ENCODE measurements at regions not wholly inside any gene's neighbourhood (a gene's known extent, or its start where the extent isn't known, plus 50 kb on each side); places are given as distances from the start of the nearest gene placed in this dataset.
"Not testable (repeated sequence)": the region's sequence is repeated elsewhere in the genome, so short reads cannot be mapped to it uniquely, and the experiment has no call there.

- no peak for DNase-seq
Observed at GRCh38 chr12:67088401-67089118, 180.6 kb upstream of the CAND1 start.

GRCh38 chr12:67091204-67091603 lies 178.0 kb upstream of the CAND1 start:
- no peak for DNase-seq

GRCh38 chr12:67091678-67092077 lies 177.5 kb upstream of the CAND1 start:
- no peak for DNase-seq

GRCh38 chr12:67092934-67093333 lies 176.2 kb upstream of the CAND1 start:
- DNase-seq: not testable (repeated sequence)

GRCh38 chr12:67096533-67097318 lies 172.4 kb upstream of the CAND1 start:
- DNase-seq: no peak

- no peak for DNase-seq
Observed at GRCh38 chr12:67099858-67100257, 169.3 kb upstream of the CAND1 start.

- no peak for DNase-seq
Observed at GRCh38 chr12:67103521-67103920, 165.6 kb upstream of the CAND1 start.

GRCh38 chr12:67107235-67107634 lies 161.9 kb upstream of the CAND1 start:
- no peak for DNase-seq

- no peak for DNase-seq
Observed at GRCh38 chr12:67107751-67108269, 161.3 kb upstream of the CAND1 start.

- not testable (repeated sequence) for DNase-seq
Observed at GRCh38 chr12:67110345-67110744, 158.8 kb upstream of the CAND1 start.

GRCh38 chr12:67111182-67111581 lies 158.0 kb upstream of the CAND1 start:
- no peak for DNase-seq

- DNase-seq: no peak
Observed at GRCh38 chr12:67112586-67112985, 156.6 kb upstream of the CAND1 start.

GRCh38 chr12:67116134-67116533 lies 153.0 kb upstream of the CAND1 start:
- no peak for DNase-seq

- no peak for DNase-seq
Observed at GRCh38 chr12:67122584-67122983, 146.6 kb upstream of the CAND1 start.

GRCh38 chr12:67137256-67137655 lies 131.9 kb upstream of the CAND1 start:
- no peak for DNase-seq

GRCh38 chr12:67141296-67142018 lies 127.7 kb upstream of the CAND1 start:
- DNase-seq: no peak

GRCh38 chr12:67145692-67146091 lies 123.5 kb upstream of the CAND1 start:
- no peak for DNase-seq

GRCh38 chr12:67147030-67147429 lies 122.1 kb upstream of the CAND1 start:
- DNase-seq: no peak

- no peak for DNase-seq
Observed at GRCh38 chr12:67147447-67147846, 121.7 kb upstream of the CAND1 start.

GRCh38 chr12:67148265-67148664 lies 120.9 kb upstream of the CAND1 start:
- DNase-seq: no peak

GRCh38 chr12:67151886-67152285 lies 117.3 kb upstream of the CAND1 start:
- no peak for DNase-seq

- no peak for DNase-seq
Observed at GRCh38 chr12:67152451-67152850, 116.7 kb upstream of the CAND1 start.

- no peak for DNase-seq
Observed at GRCh38 chr12:67154901-67155300, 114.3 kb upstream of the CAND1 start.

GRCh38 chr12:67155863-67156262 lies 113.3 kb upstream of the CAND1 start:
- no peak for DNase-seq
